ENCODE measurements at regions not wholly inside any gene's neighbourhood (a gene's known extent, or its start where the extent isn't known, plus 50 kb on each side); places are given as distances from the start of the nearest gene placed in this dataset.

DNA sequence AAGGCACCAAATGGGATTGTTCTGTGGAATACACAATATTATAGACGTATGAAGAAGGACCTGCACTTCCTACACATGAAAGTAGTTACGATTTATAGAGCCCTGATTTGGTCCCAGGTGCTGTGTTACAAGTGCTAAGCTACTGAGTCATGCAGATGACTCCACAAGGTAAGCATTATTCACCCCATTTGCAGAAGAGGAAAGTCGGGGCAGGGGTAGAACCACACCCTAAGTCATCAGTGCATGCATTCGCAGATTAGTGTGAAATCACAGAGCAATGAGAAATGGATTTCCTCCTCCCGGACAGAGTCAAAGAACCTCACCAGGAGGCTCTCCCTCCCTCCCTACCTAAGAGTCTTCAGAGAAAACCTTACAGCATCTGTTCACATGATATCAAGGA, 279.5 kb downstream of the LRFN2 start:
- H3K9me3 Mint-ChIP-seq (ENCODE audit: insufficient read depth), result no peaks in the 10 kb centered on the region
- no peak overlapping the region for H3K4me3 Mint-ChIP-seq
- DNase-seq (no peak), ATAC-seq (no peak)
- ChIA-PET CTCF (interaction anchor here (0.8 to 2.0 kb wide), 2 partner anchors 10 to 441 kb away, joined by 3 to 5 read pairs; no protein-coding TSS in a partner anchor), POLR2A (no interaction called here)
- H3K4me1 Mint-ChIP-seq (ENCODE audit: low read depth), result no peaks in the 10 kb centered on the region
- peaks cover 40% of the 10 kb centered on the region for H3K27me3 Mint-ChIP-seq (ENCODE audit: low read depth)
- no peaks in the 10 kb centered on the region for H3K36me3 Mint-ChIP-seq (ENCODE audit: low read depth)
- no peak overlapping the region for H3K27ac Mint-ChIP-seq

GRCh38 chr6:40302856-40303454, 284.2 kb downstream of the LRFN2 start:
- no peak overlapping the region for H3K27ac Mint-ChIP-seq

GRCh38 chr6:40299681-40300080, 287.5 kb downstream of the LRFN2 start:
- POLR2A ChIA-PET, result no interaction called here
- H3K4me3 Mint-ChIP-seq, result no peak overlapping the region

More at GRCh38 chr6:40302856-40303454, 284.2 kb downstream of the LRFN2 start:
- Mint-ChIP-seq H3K4me3 (no peak overlapping the region), H3K27me3 (ENCODE audit: low read depth) (peaks cover 30% of the 10 kb centered on the region), H3K36me3 (ENCODE audit: low read depth) (no peaks in the 10 kb centered on the region), H3K4me1 (ENCODE audit: low read depth) (no peaks in the 10 kb centered on the region), H3K9me3 (ENCODE audit: insufficient read depth) (peaks cover 4% of the 10 kb centered on the region)
- ChIA-PET POLR2A (no interaction called here), CTCF (no interaction called here)
- no peak for ATAC-seq
- no peak for DNase-seq

DNA sequence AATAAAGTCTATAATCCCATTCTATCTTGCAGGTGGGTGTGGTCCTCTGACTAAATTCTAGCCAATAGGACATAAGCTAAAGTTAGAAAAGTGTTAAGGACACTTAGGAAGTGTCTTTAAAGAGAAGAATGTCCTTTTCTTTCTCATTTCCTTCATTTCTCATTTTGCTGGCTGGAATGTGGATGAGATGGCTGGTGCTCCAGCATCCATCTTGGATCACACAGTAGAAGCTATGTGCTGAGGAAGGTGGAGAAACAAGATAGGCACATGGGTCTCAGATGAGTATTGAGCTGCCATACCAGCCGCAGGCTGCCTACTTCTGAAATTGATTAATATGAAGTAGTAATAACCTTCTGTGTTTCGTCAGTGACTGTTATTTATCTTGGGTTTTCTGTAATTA, 289.0 kb downstream of the LRFN2 start:
- Mint-ChIP-seq H3K4me3 (no peak overlapping the region), H3K27ac (no peak overlapping the region), H3K9me3 (ENCODE audit: insufficient read depth) (peaks cover 4% of the 10 kb centered on the region), H3K36me3 (ENCODE audit: low read depth) (no peaks in the 10 kb centered on the region), H3K4me1 (ENCODE audit: low read depth) (no peaks in the 10 kb centered on the region), H3K27me3 (ENCODE audit: low read depth) (no peaks in the 10 kb centered on the region)
- DNase-seq (no peak), ATAC-seq (no peak)
- ChIA-PET CTCF (interaction anchor here (1.8 kb wide), 1 partner anchor 11 kb away, joined by 5 read pairs; no protein-coding TSS in a partner anchor), POLR2A (no interaction called here)

More at GRCh38 chr6:40299681-40300080, 287.5 kb downstream of the LRFN2 start:
- ATAC-seq, result no peak
- Mint-ChIP-seq H3K36me3 (ENCODE audit: low read depth) (no peaks in the 10 kb centered on the region), H3K9me3 (ENCODE audit: insufficient read depth) (peaks cover 4% of the 10 kb centered on the region), H3K4me1 (ENCODE audit: low read depth) (no peaks in the 10 kb centered on the region), H3K27ac (no peak overlapping the region), H3K27me3 (ENCODE audit: low read depth) (peaks cover 3% of the 10 kb centered on the region)
- no peak for DNase-seq
- CTCF ChIA-PET, result no interaction called here

- ChIA-PET CTCF (no interaction called here), POLR2A (no interaction called here)
- H3K27ac Mint-ChIP-seq, result no peak overlapping the region
- DNase-seq (no peak), ATAC-seq (no peak)
- H3K27me3 Mint-ChIP-seq (ENCODE audit: low read depth), result peaks cover 2% of the 10 kb centered on the region
- no peak overlapping the region for H3K4me3 Mint-ChIP-seq
- H3K4me1 Mint-ChIP-seq (ENCODE audit: low read depth), result no peaks in the 10 kb centered on the region
- no peaks in the 10 kb centered on the region for H3K36me3 Mint-ChIP-seq (ENCODE audit: low read depth)
- H3K9me3 Mint-ChIP-seq (ENCODE audit: insufficient read depth), result peaks cover 4% of the 10 kb centered on the region
Observed at GRCh38 chr6:40295251-40295950, 291.8 kb downstream of the LRFN2 start.

DNA sequence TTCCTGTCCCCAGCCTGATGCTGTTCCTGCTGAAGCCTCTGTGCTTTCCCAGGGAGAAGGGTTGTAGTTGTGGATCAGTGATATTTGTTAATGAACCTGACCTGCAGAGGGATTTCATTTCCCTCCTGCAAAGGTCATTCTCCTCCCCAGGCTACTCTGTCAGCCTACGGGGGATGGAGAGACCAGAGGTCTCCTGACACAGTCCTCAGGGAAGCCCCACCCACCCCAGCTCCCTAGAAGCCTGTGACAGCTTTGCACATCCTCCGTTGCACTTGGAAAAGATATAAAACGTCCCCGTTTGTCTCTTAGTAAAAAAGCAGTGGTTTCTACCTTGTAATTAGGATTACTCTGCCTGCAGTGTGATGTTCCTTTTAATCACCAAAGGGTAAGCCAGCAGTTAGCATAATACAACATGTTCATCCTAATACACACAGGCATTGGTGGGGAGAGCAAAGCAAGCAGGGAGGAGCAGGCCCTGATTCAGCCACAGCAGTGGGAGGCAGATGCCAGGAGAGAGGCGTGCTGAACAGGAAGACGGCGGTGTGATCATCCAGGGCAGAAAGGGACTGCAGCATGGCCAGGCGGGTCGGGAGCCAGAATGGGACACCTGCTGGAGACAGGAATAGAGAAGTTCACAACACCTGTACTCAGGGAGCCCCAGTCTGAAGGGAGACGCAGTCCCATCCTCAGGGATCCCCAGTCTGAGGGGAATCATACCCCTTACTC, 293.5 kb downstream of the LRFN2 start:
- CTCF ChIA-PET, result no interaction called here
- POLR2A ChIA-PET, result no interaction called here
- Mint-ChIP-seq H3K27me3 (ENCODE audit: low read depth) (peaks cover 2% of the 10 kb centered on the region), H3K9me3 (ENCODE audit: insufficient read depth) (peaks cover 4% of the 10 kb centered on the region), H3K36me3 (ENCODE audit: low read depth) (no peaks in the 10 kb centered on the region), H3K4me1 (ENCODE audit: low read depth) (no peaks in the 10 kb centered on the region), H3K4me3 (no peak overlapping the region), H3K27ac (no peak overlapping the region)
- DNase-seq (no peak), ATAC-seq (no peak)

DNA sequence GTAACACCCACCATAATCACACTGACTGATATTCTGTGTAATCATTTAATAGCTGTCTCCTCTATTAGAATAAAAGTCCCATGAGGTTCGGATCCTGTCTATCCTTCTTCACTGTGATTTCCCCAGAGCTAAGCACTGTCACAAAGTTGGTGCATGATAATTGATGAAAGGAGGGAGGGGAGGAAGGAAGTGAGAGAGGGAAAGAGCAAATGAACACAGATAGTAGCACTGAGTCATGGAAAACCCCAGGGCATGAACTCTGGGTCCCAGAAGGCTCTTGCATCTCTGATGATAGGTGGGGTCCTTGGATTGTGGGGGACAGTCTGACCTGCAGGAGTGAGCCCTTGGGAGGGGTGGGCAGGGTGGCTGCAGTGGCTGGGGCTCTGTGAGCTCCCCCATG, 294.1 kb downstream of the LRFN2 start:
- ChIA-PET POLR2A (no interaction called here), CTCF (no interaction called here)
- Mint-ChIP-seq H3K9me3 (ENCODE audit: insufficient read depth) (no peaks in the 10 kb centered on the region), H3K4me3 (no peak overlapping the region), H3K27ac (no peak overlapping the region), H3K36me3 (ENCODE audit: low read depth) (no peaks in the 10 kb centered on the region), H3K27me3 (ENCODE audit: low read depth) (peaks cover 2% of the 10 kb centered on the region), H3K4me1 (ENCODE audit: low read depth) (no peaks in the 10 kb centered on the region)
- DNase-seq (no peak), ATAC-seq (no peak)

DNA sequence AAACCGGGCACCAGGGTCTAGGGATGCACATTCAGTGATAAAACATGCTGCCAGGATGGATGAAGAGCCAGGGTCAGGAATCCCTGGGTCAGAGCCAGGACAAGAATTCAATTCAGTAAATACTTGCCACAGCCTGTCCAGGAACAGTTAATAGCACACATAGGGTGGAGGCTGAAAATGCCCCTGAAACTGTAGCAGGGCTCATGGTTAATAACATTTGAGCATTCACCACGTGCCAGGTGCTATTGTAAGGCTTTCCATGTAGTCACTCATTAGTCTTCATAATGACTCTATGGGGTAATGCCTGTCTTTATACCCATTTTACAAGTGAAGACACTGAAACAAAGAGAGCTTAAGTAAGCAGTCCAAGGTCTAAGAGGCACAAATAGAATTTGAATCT, 296.3 kb downstream of the LRFN2 start:
- Mint-ChIP-seq H3K9me3 (ENCODE audit: insufficient read depth) (no peaks in the 10 kb centered on the region), H3K4me3 (no peak overlapping the region), H3K27ac (no peak overlapping the region), H3K36me3 (ENCODE audit: low read depth) (no peaks in the 10 kb centered on the region), H3K4me1 (ENCODE audit: low read depth) (no peaks in the 10 kb centered on the region), H3K27me3 (ENCODE audit: low read depth) (peaks cover 15% of the 10 kb centered on the region)
- no peak for ATAC-seq
- ChIA-PET CTCF (no interaction called here), POLR2A (no interaction called here)
- no peak for DNase-seq

DNA sequence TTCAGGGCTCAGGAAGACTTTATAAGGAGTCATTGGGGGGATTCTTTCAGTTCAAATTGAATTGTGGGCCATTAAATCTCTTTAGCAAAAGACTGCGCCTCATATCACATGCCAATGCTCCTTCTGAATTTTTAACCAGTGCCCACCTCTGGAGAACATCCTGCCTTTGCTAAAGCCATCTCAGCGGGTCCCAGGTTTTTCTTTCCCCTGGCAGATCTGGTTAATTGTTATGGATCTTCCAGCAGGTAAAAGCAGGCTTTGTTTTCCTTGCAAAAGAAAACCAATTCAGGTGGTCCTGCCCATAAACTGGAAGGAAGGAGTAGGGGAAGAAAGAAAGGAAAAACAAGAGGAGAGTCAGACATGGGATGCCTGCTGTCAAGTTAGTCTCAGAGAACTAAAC, 298.2 kb downstream of the LRFN2 start:
- H3K4me1 Mint-ChIP-seq (ENCODE audit: low read depth), result no peaks in the 10 kb centered on the region
- no peak overlapping the region for H3K4me3 Mint-ChIP-seq
- DNase-seq (no peak), ATAC-seq (no peak)
- no peaks in the 10 kb centered on the region for H3K36me3 Mint-ChIP-seq (ENCODE audit: low read depth)
- no peaks in the 10 kb centered on the region for H3K9me3 Mint-ChIP-seq (ENCODE audit: insufficient read depth)
- ChIA-PET POLR2A (no interaction called here), CTCF (no interaction called here)
- peaks cover 26% of the 10 kb centered on the region for H3K27me3 Mint-ChIP-seq (ENCODE audit: low read depth)
- no peak overlapping the region for H3K27ac Mint-ChIP-seq

DNA sequence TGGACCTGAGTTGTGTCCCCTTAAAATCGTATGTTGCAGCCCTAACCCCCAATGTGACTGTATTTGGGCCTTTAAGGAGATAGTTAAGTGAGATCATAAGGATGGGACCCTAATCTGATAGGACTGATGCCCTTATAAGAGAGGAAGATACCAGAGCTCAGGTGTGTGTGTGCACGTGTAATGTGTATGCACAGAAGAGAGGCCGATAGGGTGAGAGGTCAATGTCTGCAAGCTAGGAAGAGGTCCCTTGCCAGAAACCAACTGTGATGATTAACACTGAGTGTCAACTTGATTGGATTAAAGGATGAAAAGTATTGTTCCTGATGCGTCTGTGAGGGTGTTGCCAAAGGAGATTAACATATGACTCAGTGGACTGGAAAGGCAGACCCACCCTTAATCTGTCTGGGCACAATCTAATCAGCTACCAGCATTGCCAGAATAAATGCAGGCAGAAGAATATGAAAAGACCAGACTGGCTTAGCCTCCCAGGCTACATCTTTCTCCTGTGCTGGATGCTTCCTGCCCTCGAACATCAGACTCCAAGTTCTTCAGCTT, 299.8 kb downstream of the LRFN2 start:
- Mint-ChIP-seq H3K36me3 (ENCODE audit: low read depth) (no peaks in the 10 kb centered on the region), H3K4me3 (no peak overlapping the region), H3K27me3 (ENCODE audit: low read depth) (peaks cover 28% of the 10 kb centered on the region), H3K27ac (no peak overlapping the region), H3K9me3 (ENCODE audit: insufficient read depth) (no peaks in the 10 kb centered on the region), H3K4me1 (ENCODE audit: low read depth) (no peaks in the 10 kb centered on the region)
- ChIA-PET POLR2A (no interaction called here), CTCF (no interaction called here)
- no peak for ATAC-seq
- DNase-seq, result no peak

DNA sequence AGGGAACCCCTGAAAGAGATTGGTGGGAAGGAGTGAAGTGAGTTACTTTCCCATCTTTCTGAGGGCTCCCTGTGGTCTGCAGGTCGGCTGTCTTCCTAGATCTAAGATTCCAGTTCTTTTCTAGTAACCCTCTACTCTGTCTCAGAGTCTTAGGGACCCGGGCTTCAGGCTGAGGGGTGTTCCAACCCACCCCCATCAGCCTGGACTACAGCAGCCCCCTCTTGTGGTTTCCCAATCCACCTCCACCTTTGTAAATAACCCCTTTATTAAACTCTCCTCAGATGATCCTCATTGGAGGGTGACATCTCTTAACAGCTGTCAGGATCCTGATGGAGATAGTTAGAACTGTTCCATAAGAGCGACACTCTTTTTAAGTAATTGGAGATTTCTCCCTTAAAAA, 300.4 kb downstream of the LRFN2 start:
- POLR2A ChIA-PET, result no interaction called here
- ATAC-seq, result no peak
- peaks cover 28% of the 10 kb centered on the region for H3K27me3 Mint-ChIP-seq (ENCODE audit: low read depth)

DNA sequence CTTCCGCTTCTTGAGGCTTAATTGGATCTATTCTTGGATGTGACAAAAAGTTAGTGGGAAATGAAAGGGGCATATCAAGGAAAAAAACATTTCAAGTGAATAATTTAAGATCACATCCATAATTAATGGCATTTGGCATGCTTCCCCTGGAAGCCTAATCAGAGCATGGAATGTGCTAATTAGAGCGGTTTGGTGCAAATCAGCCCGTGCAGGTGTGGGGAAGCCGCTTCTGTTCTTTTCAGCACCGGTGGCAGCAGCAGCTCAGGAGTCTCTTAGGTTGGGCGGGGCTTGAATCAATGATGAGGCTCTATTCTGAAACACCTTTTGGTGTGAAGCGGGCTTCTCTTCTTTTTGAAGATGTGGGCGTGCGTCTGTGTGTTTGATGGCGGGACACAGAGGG, 301.2 kb downstream of the LRFN2 start:
- Mint-ChIP-seq H3K9me3 (ENCODE audit: insufficient read depth) (no peaks in the 10 kb centered on the region), H3K27ac (no peak overlapping the region), H3K27me3 (ENCODE audit: low read depth) (peaks cover 28% of the 10 kb centered on the region), H3K36me3 (ENCODE audit: low read depth) (no peaks in the 10 kb centered on the region), H3K4me1 (ENCODE audit: low read depth) (no peaks in the 10 kb centered on the region), H3K4me3 (no peak overlapping the region)
- ChIA-PET POLR2A (no interaction called here), CTCF (no interaction called here)
- ATAC-seq (no peak), DNase-seq (no peak)

More for the DNA sequence above, 300.4 kb downstream of the LRFN2 start:
- CTCF ChIA-PET, result no interaction called here
- H3K4me1 Mint-ChIP-seq (ENCODE audit: low read depth), result no peaks in the 10 kb centered on the region
- H3K4me3 Mint-ChIP-seq, result no peak overlapping the region
- H3K36me3 Mint-ChIP-seq (ENCODE audit: low read depth), result no peaks in the 10 kb centered on the region
- no peak for DNase-seq
- H3K9me3 Mint-ChIP-seq (ENCODE audit: insufficient read depth), result no peaks in the 10 kb centered on the region
- H3K27ac Mint-ChIP-seq, result no peak overlapping the region
